GM12873 (cell line): ENCODE measurements at regions not wholly inside any gene's neighbourhood (a gene's known extent, or its start where the extent isn't known, plus 50 kb on each side); places are given as distances from the start of the nearest gene placed in this dataset.

Source experiments
- CTCF ChIP-seq: IDR thresholded peaks from 2 replicates; pipeline ENCODE4 v1.5.1; 2012; ENCODE audit warnings: low read depth, mild to moderate bottlenecking, moderate library complexity, low read length, control low read depth; ENCODE audit not compliant: insufficient read depth; ENCODE audit errors: missing control alignments

- no peak for TF ChIP-seq CTCF
These were observed 96.8 kb upstream of the NTF3 start for GRCh38 chr12:5335069-5335468.

GRCh38 chr12:5343711-5344110 lies 88.2 kb upstream of the NTF3 start:
- TF ChIP-seq CTCF = no peak

GRCh38 chr12:5344131-5344530 lies 87.8 kb upstream of the NTF3 start:
- no peak for TF ChIP-seq CTCF

- no peak for TF ChIP-seq CTCF
These were observed 86.4 kb upstream of the NTF3 start for GRCh38 chr12:5345534-5345933.

- no peak for TF ChIP-seq CTCF
These were observed 83.9 kb upstream of the NTF3 start for GRCh38 chr12:5348057-5348456.

- no peak for TF ChIP-seq CTCF
These were observed 83.4 kb upstream of the NTF3 start for GRCh38 chr12:5348491-5348890.

GRCh38 chr12:5364036-5364770 lies 67.7 kb upstream of the NTF3 start:
- no peak for TF ChIP-seq CTCF

- no peak for TF ChIP-seq CTCF
These were observed 62.6 kb upstream of the NTF3 start for GRCh38 chr12:5369298-5369697.
